ENCODE measurements at regions not wholly inside any gene's neighbourhood (a gene's known extent, or its start where the extent isn't known, plus 50 kb on each side); places are given as distances from the start of the nearest gene placed in this dataset.

DNA sequence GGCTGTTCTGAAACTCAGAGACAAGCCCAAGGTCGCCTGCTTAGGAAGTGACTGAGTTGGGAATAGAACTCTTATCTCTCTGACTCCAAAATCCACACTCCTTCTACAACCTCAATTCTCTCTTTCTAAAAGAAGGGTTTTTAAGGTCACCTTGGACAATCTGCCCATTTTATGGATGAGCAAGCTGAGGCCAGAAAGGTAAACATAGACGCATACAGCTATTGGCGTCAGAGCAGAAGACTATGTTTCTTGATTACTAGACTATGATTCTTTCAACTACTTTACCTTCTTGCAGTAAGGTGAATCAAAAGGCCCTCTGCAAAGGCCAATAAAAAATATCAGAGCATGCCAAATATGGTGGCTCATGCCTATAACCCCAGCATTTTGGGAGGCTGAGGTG is 276.6 kb downstream of the CLIC5 start:
- no TSS peak for BruUV-seq (replicated peaks)
- no peak overlapping the region for H3K23ac ChIP-seq (ENCODE audit: low read depth, low read length)
- H4K5ac ChIP-seq (ENCODE audit: low read depth, low read length), result no peak overlapping the region
- H2AK9ac ChIP-seq (replicated peaks; ENCODE audit: low read depth, low read length, poor library complexity), result no peak overlapping the region
- ATAC-seq (ENCODE audit: low read depth), result no peak
- H2BK5ac ChIP-seq (ENCODE audit: low read depth, low read length, poor library complexity, severe bottlenecking), result no peak overlapping the region
- H3K18ac ChIP-seq (ENCODE audit: low read depth, low read length), result no peak overlapping the region
- intact Hi-C loops (cut with micrococcal nuclease), result no loop called here
- H3K36me3 ChIP-seq (ENCODE audit: control insufficient read depth, insufficient read depth, low read length), result no peaks in the 10 kb centered on the region
- ChIA-PET POLR2A (ENCODE audit: unreplicated experiment) (no interaction called here), CTCF (no interaction called here)
- H3K9me3 ChIP-seq (ENCODE audit: control insufficient read depth, insufficient read depth, low read length), result no peaks in the 10 kb centered on the region
- H3K4me1 ChIP-seq (ENCODE audit: control insufficient read depth, insufficient read depth, low read length), result no peaks in the 10 kb centered on the region
- H3K4ac ChIP-seq (ENCODE audit: low read depth, low read length), result no peak overlapping the region
- H2BK15ac ChIP-seq (ENCODE audit: low read depth, low read length), result no peak overlapping the region
- H3K56ac ChIP-seq (ENCODE audit: extremely low read depth, insufficient read depth, low read length), result no peak overlapping the region
- TF ChIP-seq FOS (IDR thresholded peaks at IDR 0.05; ENCODE audit: low read depth, low read length) (no peak), MAFK (IDR thresholded peaks at IDR 0.05; ENCODE audit: low read depth, low read length) (no peak), POLR2A (IDR thresholded peaks at IDR 0.05; ENCODE audit: low read depth, low read length) (no peak), RFX5 (IDR thresholded peaks at IDR 0.05; ENCODE audit: low read depth, low read length) (no peak), RCOR1 (IDR thresholded peaks at IDR 0.05; ENCODE audit: insufficient replicate concordance, low read length) (no peak), BHLHE40 (IDR thresholded peaks at IDR 0.05; ENCODE audit: low read depth, low read length) (no peak), CEBPB (IDR thresholded peaks at IDR 0.05; ENCODE audit: low read depth, low read length) (no peak), MXI1 (IDR thresholded peaks at IDR 0.05; ENCODE audit: borderline replicate concordance, low read depth, low read length) (no peak), MAZ (IDR thresholded peaks at IDR 0.05; ENCODE audit: borderline replicate concordance, low read depth, low read length) (no peak)
- in situ Hi-C loops (cut with MboI; ENCODE audit: low sequenced_read_pairs), result no loop called here
- H2AK5ac ChIP-seq (ENCODE audit: low read depth, low read length), result no peak overlapping the region
- no peaks in the 10 kb centered on the region for H4K20me1 ChIP-seq (ENCODE audit: insufficient read depth, low read length)
- peaks cover 9% of the 10 kb centered on the region for H3K27me3 ChIP-seq (ENCODE audit: control insufficient read depth, insufficient read depth, low read length)
- H3K27ac ChIP-seq (ENCODE audit: insufficient read depth, low read length), result no peak overlapping the region
- no peaks in the 10 kb centered on the region for H3K79me1 ChIP-seq (ENCODE audit: low read depth in 1 of 2, low read length in 2 of 2)
- H2BK20ac ChIP-seq (ENCODE audit: low read depth, low read length), result no peak overlapping the region
- H3K9me1 ChIP-seq (ENCODE audit: insufficient read depth, low read length), result no peaks in the 10 kb centered on the region
- dilution Hi-C loops (cut with HindIII; ENCODE audit: low sequenced_read_pairs, unreplicated experiment), result no loop called here
- no CpG with 5 or more reads among the region's 3 CpGs for WGBS, 2 experiments (ENCODE audit: extremely low coverage in 2 of 2, insufficient read length in 1 of 2)
- no peak for DNase-seq
- H3K4me3 ChIP-seq (ENCODE audit: insufficient read depth, low read depth, low read length), result no peak overlapping the region
- H3K14ac ChIP-seq (replicated peaks; ENCODE audit: low read depth, low read length), result no peak overlapping the region
- H3K4me2 ChIP-seq (ENCODE audit: low read depth, low read length), result no peak overlapping the region
- H4K8ac ChIP-seq (ENCODE audit: low read depth in 2 of 2, low read length in 2 of 2), result no peak overlapping the region
- no peak overlapping the region for H3K9ac ChIP-seq (ENCODE audit: low read depth, low read length)
- H2AFZ ChIP-seq (replicated peaks; ENCODE audit: low read length, poor library complexity), result no peak overlapping the region
- no peak overlapping the region for H4K91ac ChIP-seq (ENCODE audit: insufficient read depth, low read depth, low read length)
- no peak overlapping the region for H2BK120ac ChIP-seq (ENCODE audit: low read depth, low read length)
